D341Med (cell line): ENCODE measurements at regions not wholly inside any gene's neighbourhood (a gene's known extent, or its start where the extent isn't known, plus 50 kb on each side); places are given as distances from the start of the nearest gene placed in this dataset.
A peak's percentile ranks its signal among the peaks of the same experiment; 100 is the strongest.

Source experiments
- DNase-seq: peaks from one replicate; pipeline ENCODE4 v3.0.0; 2012; ENCODE audit warnings: low spot score

- no peak for DNase-seq
These were observed 168.1 kb upstream of the DMRT1 start for GRCh38 chr9:673264-673965.

GRCh38 chr9:673966-674526 is 167.5 kb upstream of the DMRT1 start:
- DNase-seq: no peak

- DNase-seq: no peak
These were observed 165.7 kb upstream of the DMRT1 start for GRCh38 chr9:675697-676370.

GRCh38 chr9:676780-677438 is 164.6 kb upstream of the DMRT1 start:
- DNase-seq: no peak

GRCh38 chr9:677461-678097 is 163.9 kb upstream of the DMRT1 start:
- no peak for DNase-seq

GRCh38 chr9:678897-679296 is 162.6 kb upstream of the DMRT1 start:
- no peak for DNase-seq

GRCh38 chr9:679462-679861 is 162.0 kb upstream of the DMRT1 start:
- no peak for DNase-seq

GRCh38 chr9:680106-680505 is 161.4 kb upstream of the DMRT1 start:
- no peak for DNase-seq

- DNase-seq: no peak
These were observed 158.6 kb upstream of the DMRT1 start for GRCh38 chr9:682633-683508.

GRCh38 chr9:683509-684021 is 157.9 kb upstream of the DMRT1 start:
- no peak for DNase-seq

- peak; percentile 57 for DNase-seq
These were observed 157.2 kb upstream of the DMRT1 start for GRCh38 chr9:684054-684890.

- DNase-seq: no peak
These were observed 156.6 kb upstream of the DMRT1 start for GRCh38 chr9:684941-685340.

GRCh38 chr9:686321-686813 is 155.1 kb upstream of the DMRT1 start:
- DNase-seq: no peak

GRCh38 chr9:687034-687785 is 154.3 kb upstream of the DMRT1 start:
- no peak for DNase-seq

GRCh38 chr9:687994-688393 is 153.5 kb upstream of the DMRT1 start:
- no peak for DNase-seq

GRCh38 chr9:690517-691111 is 150.9 kb upstream of the DMRT1 start:
- DNase-seq: no peak

- DNase-seq: no peak
These were observed 149.6 kb upstream of the DMRT1 start for GRCh38 chr9:691825-692400.

GRCh38 chr9:692636-693129 is 148.8 kb upstream of the DMRT1 start:
- no peak for DNase-seq
